CD4-positive, alpha-beta T cell (primary cell): ENCODE measurements at regions not wholly inside any gene's neighbourhood (a gene's known extent, or its start where the extent isn't known, plus 50 kb on each side); places are given as distances from the start of the nearest gene placed in this dataset.

Experiments
- ATAC-seq: fragments of 200-7000 bp; cut with Tn5 transposase; one replicate; pipeline ENCODE4 v1.10.0; 2022; ENCODE audit warnings: mild to moderate bottlenecking; ENCODE audit not compliant: poor library complexity
- CTCF ChIA-PET: fragments of 350-600 bp; sonication (Branson Sonifier 250); formaldehyde crosslinking; loops from one replicate; lab custom pipeline; 2021; ENCODE audit warnings: antibody characterized with exemption, inconsistent platforms; lab: Charles Lee
- POLR2A ChIA-PET: fragments of 350-600 bp; sonication (Branson Sonifier 250); formaldehyde crosslinking; loops from one replicate; lab custom pipeline; 2021; ENCODE audit warnings: antibody characterized with exemption, inconsistent platforms; lab: Charles Lee
- DNase-seq, 14 experiments: peaks; one replicate each; pipeline ENCODE4 v3.0.0-alpha.2; 2013 to 2020; ENCODE audit warnings: mixed read lengths in 2 of 14
- H3K27ac ChIP-seq, 2 donors: one replicate each; pipeline versions ENCODE4 v1.5.1 to v1.7.0; 2013; ENCODE audit warnings: low read length in 2 of 2, low read depth in 1 of 2, mild to moderate bottlenecking in 1 of 2
- H3K27me3 ChIP-seq, 2 experiments: 1 replicate in 1 of 2; 2 replicates in 1 of 2; pipeline versions ENCODE4 v1.6.1 to v1.7.0; 2013; ENCODE audit warnings: low read length in 2 of 2, control low read depth in 1 of 2, mild to moderate bottlenecking in 1 of 2, moderate library complexity in 1 of 2; ENCODE audit not compliant: insufficient read depth in 2 of 2, control insufficient read depth in 1 of 2
- H3K36me3 ChIP-seq: one replicate; pipeline ENCODE4 v1.6.1; 2013; ENCODE audit warnings: low read length, control low read depth; ENCODE audit not compliant: insufficient read depth
- H3K4me1 ChIP-seq: one replicate; pipeline ENCODE4 v1.6.1; 2013; ENCODE audit warnings: low read length, control low read depth; ENCODE audit not compliant: insufficient read depth
- H3K4me3 ChIP-seq: one replicate; pipeline ENCODE4 v1.5.1; 2013; ENCODE audit warnings: mild to moderate bottlenecking, low read length, moderate library complexity
- H3K9me3 ChIP-seq, 2 experiments: 1 replicate in 1 of 2; 2 replicates in 1 of 2; pipeline versions ENCODE4 v1.6.1 to v1.7.0; 2013; ENCODE audit warnings: low read length in 2 of 2, mild to moderate bottlenecking in 2 of 2, control low read depth in 1 of 2, moderate library complexity in 1 of 2; ENCODE audit not compliant: control insufficient read depth in 1 of 2, insufficient read depth in 1 of 2
- H3K27ac Mint-ChIP-seq: one replicate; pipeline ENCODE4 v1.8.0; 2020; ENCODE audit warnings: mixed read lengths
- H3K27me3 Mint-ChIP-seq: one replicate; pipeline ENCODE4 v1.8.0; 2021; ENCODE audit warnings: mixed read lengths
- H3K36me3 Mint-ChIP-seq: one replicate; pipeline ENCODE4 v1.8.0; 2021; ENCODE audit warnings: low read depth, mixed read lengths
- H3K4me1 Mint-ChIP-seq: one replicate; pipeline ENCODE4 v1.8.0; 2021; ENCODE audit warnings: low read depth, mixed read lengths
- H3K4me3 Mint-ChIP-seq: one replicate; pipeline ENCODE4 v1.8.0; 2020; ENCODE audit warnings: mild to moderate bottlenecking, mixed read lengths
- H3K9me3 Mint-ChIP-seq: one replicate; pipeline ENCODE4 v1.8.0; 2020; ENCODE audit warnings: mixed read lengths
- CTCF ChIP-seq: fragments of 200-600 bp; IDR thresholded peaks from one replicate; pipeline ENCODE4 v1.8.0; 2022; ENCODE audit warnings: antibody characterized with exemption, mild to moderate bottlenecking
- intact Hi-C, 2 experiments: fragments of 100-400 bp; cut with DNase I in 1 of 2; cut with micrococcal nuclease in 1 of 2; formaldehyde crosslinking; loops; one replicate each; pipeline versions ENCODE4 v1.15.1 to v1.9.0; 2023 to 2025; cut with DNase I, micrococcal nuclease

- Mint-ChIP-seq H3K4me1 (no peaks in the 10 kb centered on the region), H3K9me3 (peaks cover 2% of the 10 kb centered on the region), H3K27ac (no peak overlapping the region), H3K27me3 (no peaks in the 10 kb centered on the region), H3K36me3 (no peaks in the 10 kb centered on the region), H3K4me3 (no peak overlapping the region)
- Histone ChIP-seq H3K9me3 (peaks cover 0 to 68% of the 10 kb centered on the region in 2 experiments), H3K27me3 (no peaks in the 10 kb centered on the region), H3K4me3 (no peak overlapping the region), H3K36me3 (no peaks in the 10 kb centered on the region), H3K4me1 (no peaks in the 10 kb centered on the region), H3K27ac (no peak overlapping the region)
- TF ChIP-seq CTCF = no peak
- ChIA-PET POLR2A (no interaction called here), CTCF (no interaction called here)
- intact Hi-C loops = no loop called here
- DNase-seq (no peak), ATAC-seq (no peak)
Observed at GRCh38 chr5:2892466-2893000, 141.1 kb upstream of the IRX2 start.

DNA sequence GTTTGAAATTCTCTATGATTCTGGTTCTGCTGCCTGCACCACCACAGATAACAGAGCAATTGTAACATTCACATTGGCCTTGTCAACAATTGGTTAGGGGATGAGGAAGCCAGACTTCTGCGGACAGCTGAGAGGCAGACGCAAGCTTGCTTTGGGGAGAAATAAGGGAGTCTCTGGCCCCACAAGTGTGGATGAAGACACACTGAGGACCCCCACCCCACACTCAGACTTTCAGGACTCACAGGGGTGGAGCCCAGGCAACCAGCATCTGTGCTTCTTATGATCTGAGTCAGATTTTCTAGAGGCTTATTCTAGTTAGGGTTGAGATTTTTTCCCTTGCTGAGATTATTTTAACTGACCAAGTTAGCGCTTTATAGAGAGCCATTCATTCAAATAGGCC is 140.3 kb upstream of the IRX2 start:
- no peaks in the 10 kb centered on the region for H3K36me3 Mint-ChIP-seq
- Histone ChIP-seq H3K27me3 (no peaks in the 10 kb centered on the region), H3K36me3 (no peaks in the 10 kb centered on the region), H3K9me3 (peaks cover 0 to 65% of the 10 kb centered on the region in 2 experiments), H3K27ac (no peak overlapping the region), H3K4me3 (no peak overlapping the region), H3K4me1 (no peaks in the 10 kb centered on the region)
- peaks cover 2% of the 10 kb centered on the region for H3K9me3 Mint-ChIP-seq
- no peaks in the 10 kb centered on the region for H3K27me3 Mint-ChIP-seq
- POLR2A ChIA-PET = no interaction called here
- no peak overlapping the region for H3K4me3 Mint-ChIP-seq
- no peak overlapping the region for H3K27ac Mint-ChIP-seq
- TF ChIP-seq CTCF = no peak
- CTCF ChIA-PET = no interaction called here
- no peaks in the 10 kb centered on the region for H3K4me1 Mint-ChIP-seq
- DNase-seq (no peak), ATAC-seq (no peak)
- intact Hi-C loops = no loop called here

GRCh38 chr5:2890011-2890410 is 138.5 kb upstream of the IRX2 start:
- intact Hi-C loops = no loop called here
- CTCF ChIA-PET = no interaction called here

More at GRCh38 chr5:2890011-2890410, 138.5 kb upstream of the IRX2 start:
- peaks cover 4% of the 10 kb centered on the region for H3K9me3 Mint-ChIP-seq
- H3K4me3 Mint-ChIP-seq = no peak overlapping the region
- POLR2A ChIA-PET = no interaction called here
- no peaks in the 10 kb centered on the region for H3K36me3 ChIP-seq
- no peaks in the 10 kb centered on the region for H3K4me1 ChIP-seq
- TF ChIP-seq CTCF = no peak
- no peak overlapping the region for H3K27ac Mint-ChIP-seq
- no peak overlapping the region for H3K27ac ChIP-seq
- no peaks in the 10 kb centered on the region for H3K27me3 Mint-ChIP-seq
- ATAC-seq = no peak
- H3K27me3 ChIP-seq = no peaks in the 10 kb centered on the region
- DNase-seq = no peak
- no peaks in the 10 kb centered on the region for H3K36me3 Mint-ChIP-seq
- no peak overlapping the region for H3K4me3 ChIP-seq
- H3K4me1 Mint-ChIP-seq = no peaks in the 10 kb centered on the region
- H3K9me3 ChIP-seq = peaks cover 0 to 48% of the 10 kb centered on the region in 2 experiments
